GM19452 (cell line): ENCODE measurements at regions not wholly inside any gene's neighbourhood (a gene's known extent, or its start where the extent isn't known, plus 50 kb on each side); places are given as distances from the start of the nearest gene placed in this dataset.

ENCODE experiments used
- ATAC-seq: cut with Tn5 transposase; IDR thresholded peaks from one replicate; pipeline ENCODE4 v1.9.1; 2021; ENCODE audit not compliant: unreplicated experiment

DNA sequence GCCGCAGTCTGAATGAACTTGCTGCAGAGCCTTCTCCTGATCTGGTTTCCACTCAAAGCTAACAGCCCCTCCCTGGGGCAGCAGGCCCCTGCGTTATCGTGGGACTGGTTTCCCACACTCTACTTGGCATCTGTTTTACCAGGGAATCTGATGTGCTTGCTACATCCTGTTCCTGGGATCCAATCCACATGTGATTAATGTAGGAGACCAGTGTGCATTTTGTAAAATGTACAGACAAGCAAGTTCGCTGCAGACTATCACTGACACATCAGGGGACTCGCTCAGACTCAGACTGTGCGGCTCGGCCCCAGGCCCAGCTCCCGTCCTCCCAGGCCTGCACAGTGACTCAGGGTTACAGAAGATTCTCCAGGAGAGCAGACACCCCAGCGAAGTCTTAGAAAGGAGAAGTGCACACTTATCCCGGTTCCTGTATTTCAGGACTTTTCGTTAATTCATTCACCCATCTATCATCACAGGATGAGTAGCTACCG, 340.1 kb downstream of the MATN1 start:
- no peak for ATAC-seq

DNA sequence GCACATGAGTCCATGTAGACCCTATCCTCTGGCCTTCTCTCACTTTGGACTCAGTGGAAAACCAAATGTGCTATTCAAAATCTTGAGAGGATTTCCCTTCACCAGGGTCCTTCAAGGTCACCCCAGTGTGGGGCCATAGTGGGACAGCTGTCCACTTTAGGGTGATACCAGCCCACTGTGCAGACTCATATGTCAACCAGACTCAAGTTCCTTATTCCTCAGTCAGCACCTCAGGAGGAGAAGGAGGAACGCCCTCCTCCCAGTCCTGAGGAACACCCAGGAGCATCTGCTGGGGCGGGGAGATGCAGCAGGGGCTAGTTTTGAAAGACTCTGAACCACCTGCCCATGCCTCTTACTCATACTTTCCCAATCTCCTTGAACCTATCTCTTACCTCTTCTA, 340.9 kb downstream of the MATN1 start:
- no peak for ATAC-seq

DNA sequence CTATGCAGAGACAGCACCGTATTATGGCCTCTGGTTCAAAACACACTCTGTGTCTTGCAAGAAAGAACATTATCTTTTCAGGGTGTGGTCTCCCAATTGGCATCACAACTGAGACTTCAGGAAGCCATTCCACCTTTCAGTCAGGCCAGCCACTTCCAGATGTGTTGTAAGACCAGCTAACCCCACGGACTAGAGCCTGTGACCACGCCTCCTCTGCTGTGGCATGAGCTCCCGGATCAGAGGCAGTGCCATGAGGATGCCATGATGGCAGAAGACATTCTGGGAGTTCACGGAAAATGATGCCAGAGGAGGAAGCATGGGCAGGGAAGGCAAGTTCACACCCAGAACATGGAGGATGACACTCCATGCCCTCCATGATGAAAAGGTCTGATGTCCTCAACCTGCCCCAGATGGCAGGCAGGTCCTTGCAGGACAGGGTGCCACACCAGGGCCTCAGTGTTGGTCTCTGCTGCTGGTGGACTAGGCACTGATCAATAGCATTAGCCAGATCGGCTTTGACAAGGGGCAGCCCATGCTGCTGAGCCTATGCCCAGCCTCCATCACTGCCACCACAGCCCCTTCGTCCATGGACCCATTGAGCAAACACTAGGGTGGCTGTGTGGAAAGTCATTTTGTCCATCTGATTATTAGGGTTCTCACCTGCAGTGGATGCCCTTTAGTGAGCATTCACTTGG, 341.6 kb downstream of the MATN1 start:
- ATAC-seq: no peak

DNA sequence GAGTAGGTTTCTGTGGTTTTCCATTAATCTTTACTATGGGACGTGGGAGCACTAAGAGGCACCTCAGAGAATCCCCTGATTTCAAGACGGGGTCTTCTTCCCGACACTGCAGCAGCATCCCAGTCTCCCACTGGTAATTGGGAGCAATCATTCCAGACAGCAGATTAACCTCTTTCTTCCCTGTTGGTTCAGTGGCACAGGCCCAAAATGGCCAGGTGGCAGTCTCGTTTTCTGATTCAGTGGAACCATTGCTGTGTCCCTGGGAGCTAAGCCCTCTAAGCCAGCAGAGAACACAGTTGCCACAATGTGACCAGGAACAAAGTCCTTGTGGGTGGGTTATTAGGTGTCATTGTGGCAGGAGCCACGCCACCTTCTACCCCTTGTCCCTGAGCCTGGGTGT, 342.1 kb downstream of the MATN1 start:
- no peak for ATAC-seq

DNA sequence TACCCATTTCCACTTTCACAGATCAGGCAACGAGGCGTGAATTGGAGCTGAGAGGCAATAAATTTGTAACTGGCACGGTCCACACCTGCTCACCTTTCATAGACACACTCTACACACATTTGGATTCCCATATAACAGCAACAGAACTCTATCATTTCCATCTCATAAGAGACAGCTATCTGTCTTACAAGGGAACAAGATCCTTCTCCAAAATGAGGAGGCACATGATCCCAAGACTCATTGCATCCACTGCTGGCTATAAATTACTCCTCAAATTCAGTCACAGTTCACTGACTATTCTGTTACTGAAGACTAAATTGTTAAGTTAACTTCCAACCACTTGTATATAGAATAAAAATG, 342.8 kb downstream of the MATN1 start:
- ATAC-seq: no peak

DNA sequence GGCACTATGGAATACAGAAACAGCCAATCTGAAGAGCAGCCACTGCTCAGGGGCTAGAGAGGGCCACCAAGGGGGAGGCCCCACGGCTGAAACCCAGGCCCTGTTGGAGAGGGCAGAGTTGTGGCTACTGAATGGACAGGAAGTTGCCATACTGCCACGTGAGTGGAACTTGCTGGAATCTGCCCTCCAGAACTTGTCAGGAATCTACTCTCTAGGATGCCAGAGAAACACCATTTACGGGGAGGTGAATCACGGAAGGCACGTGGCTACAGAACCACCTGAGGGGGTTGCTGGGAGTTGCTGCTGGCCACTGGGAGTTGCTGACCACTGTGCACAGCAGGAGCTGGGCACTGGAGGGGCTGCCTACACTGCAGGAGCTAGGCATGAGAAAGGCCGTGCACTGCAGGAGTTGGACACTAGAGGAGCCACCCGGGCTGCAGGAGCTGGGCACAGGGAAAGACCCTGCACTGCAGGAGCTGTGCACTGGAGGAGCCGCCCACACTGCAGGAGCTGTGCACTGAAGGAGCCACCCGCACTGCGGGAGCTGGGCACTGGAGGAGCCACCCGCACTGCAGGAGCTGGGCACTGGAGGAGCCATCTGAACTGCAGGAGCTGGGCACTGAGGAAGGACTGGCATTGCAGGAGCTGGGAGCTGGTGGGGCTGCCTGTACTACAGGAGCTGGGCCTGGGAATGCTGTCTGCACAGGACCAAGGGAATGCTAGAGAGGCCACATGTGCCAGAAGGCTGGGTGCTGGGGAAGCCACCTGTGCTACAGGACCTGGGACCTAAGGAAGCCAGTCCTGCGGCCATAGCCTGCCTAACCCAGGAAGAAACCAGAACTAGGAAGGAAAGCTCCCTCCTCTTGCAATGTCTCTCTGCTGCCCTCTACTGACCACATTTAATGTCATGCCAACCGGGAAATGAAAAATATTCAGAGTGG, 343.4 kb downstream of the MATN1 start:
- ATAC-seq: no peak

DNA sequence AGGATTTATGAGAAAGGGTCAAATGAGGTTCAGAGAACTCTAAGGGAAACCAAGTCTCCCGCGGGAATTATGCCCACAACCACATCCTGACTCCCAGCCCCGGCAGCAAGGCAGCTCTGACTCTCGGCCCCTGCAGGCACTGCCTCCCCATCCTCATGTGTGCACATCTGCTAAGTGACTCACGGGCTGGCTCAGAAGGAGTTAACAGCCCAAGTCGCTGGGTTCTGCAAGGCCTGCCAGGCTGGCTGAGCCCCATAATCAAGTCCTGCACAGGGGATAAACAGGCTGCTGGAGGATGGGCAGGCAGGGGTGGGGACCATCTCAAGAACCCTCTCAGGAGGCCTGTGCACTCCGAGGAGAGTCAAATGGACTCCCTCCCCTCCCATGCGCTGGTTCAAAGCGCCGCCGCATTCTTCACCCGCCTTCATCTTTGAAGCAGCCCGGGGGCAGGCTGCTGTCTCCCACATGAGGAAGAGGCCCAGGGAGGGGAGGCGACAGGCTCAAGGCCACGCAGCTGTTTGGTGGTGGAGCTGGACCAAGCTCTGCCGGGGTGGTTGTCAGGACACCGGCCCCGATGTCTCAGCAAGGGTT, 344.3 kb downstream of the MATN1 start:
- no peak for ATAC-seq

DNA sequence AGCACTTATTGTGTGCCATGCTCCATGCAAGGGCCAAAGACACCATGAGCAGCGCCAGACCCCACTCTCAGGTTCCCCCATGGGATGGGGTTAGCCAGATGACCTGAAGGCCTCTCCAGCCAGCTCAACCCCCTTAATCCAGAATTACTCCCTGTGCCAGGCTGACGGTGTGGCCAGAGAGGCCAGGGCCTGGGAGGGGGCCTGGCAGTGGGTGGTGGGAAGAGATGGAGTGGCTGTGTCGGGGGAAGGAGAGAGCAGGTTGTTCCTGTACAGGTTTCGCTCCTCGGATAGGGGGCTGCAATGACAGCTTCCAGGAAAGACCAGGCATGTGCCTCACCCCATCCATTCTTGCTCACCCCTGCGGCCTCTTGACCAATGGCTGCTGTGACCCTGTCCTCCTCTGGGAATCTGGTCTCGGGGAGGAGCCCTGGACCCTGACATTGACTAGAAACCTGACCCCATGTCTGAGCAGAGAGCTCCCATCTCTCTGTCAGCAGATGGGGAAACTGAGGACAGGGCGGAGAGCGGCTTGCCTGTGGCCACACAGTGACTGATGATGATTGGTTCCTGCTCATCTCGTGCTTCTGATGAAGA, 345.3 kb downstream of the MATN1 start:
- ATAC-seq: no peak

DNA sequence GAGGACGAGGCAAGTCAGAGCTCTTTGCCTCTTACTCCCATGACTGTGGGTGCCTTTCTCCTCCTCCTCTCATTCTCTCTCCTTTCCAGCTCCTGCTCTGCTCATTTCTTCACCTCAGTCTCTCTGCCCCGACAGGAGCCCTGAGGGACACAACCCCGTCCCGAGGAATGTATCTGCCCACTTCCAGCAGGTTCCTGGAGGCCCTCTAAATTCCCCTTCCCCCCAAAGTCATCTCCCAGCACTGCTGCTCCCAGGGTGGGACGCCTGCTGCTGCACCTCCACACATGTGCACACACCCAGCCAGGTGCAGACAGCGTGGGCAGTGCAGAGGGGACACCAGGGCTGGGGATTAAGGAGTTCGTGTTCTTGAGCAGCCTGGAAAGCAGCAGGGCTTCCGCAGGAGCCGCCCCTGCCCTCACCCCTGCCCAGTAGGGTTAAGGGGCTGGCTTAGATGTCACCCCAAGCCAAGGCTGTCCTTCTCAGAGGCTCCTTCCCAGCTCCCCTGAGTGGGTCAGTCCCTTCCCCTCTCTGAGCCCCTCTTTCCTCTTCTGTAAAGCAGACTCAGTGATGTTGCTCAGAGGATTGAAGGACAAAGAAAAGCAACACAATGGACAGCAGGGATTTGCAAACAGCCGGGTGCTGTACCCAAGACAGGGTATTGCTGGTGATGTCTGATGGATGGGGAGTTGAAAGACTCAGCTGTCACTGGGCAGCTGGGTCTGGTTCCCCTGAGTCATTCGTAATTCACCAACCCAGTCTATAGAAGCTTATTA, 346.0 kb downstream of the MATN1 start:
- no peak for ATAC-seq

DNA sequence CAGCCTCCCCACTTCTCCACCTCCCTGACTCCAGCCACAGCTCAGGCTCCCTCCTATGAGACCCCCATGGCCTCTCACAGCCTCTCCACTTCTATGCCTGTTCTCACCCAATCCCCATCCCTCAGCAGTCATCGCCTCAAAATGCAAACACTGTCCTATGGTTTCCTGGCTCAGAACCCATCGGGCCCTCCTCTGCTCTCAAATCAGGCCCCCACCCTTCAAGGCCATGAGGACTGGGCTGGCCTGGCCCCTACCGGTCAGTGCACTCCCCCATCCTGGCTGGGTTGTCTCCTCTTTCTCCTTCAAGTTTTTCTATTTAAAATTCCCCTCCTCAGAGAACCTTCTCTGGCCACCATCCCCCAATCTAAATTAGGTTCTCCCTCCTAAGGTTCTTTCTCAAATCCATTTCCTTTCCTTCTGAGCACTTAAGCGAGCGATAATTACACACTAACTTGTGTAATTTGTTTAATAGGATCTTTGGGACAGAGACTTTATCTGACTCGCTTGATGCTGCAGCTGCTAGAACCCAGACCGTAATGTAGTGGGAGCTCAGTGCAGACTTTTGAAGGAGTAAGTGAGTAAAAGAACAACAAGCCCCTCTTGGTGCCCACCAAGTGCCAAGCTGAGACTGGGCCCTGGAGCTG, 347.2 kb downstream of the MATN1 start:
- no peak for ATAC-seq

DNA sequence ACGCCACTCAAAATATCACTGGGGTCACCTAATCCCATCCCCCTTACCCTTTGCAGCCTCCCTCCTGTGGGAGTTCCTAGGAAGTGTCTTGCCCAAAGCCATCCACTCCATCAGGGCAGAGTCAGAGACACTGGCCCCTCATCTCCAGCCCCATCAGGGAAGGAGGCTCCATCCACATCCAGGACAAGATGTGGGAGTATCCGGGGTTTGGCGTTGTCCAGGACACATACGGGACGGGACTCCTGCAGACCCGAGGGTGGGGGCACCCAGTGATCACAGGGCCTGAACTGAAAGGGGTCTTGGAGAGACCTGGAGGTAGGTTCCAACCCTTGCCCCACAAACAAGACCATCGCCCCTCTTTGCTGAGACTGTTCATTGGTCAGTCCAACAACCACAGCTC, 348.2 kb downstream of the MATN1 start:
- ATAC-seq: no peak

DNA sequence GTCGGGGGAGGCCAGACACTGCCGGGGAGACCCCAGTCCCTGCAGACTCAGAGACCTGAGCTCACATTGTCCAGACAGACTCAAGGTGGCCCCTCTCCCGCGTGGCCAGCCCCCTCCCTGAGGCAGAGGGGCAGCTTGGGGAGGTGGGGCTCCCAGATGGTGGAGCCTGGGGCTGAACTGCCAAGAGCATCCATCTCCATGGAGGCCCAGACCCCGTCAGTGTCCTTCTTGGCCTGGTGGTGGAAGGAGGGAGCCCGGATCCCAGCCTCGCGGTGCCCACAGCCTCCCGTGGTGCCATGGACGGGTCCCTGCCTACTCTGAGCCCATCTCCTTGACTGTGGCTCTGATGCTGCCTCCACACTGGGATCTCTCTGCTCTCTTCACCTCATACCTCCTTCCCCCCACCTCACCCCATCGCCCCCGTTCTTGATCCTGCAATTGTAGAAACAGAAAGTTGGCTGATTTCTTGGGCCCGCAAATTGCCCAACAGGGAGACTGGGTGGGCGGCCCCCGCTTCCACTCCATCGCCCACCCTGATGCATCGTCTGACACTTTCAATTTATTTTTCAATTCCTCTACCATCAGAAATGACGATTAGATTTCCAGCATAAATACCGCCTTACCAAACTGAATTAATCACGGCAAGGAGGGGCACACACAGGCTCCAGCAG, 348.9 kb downstream of the MATN1 start:
- no peak for ATAC-seq

DNA sequence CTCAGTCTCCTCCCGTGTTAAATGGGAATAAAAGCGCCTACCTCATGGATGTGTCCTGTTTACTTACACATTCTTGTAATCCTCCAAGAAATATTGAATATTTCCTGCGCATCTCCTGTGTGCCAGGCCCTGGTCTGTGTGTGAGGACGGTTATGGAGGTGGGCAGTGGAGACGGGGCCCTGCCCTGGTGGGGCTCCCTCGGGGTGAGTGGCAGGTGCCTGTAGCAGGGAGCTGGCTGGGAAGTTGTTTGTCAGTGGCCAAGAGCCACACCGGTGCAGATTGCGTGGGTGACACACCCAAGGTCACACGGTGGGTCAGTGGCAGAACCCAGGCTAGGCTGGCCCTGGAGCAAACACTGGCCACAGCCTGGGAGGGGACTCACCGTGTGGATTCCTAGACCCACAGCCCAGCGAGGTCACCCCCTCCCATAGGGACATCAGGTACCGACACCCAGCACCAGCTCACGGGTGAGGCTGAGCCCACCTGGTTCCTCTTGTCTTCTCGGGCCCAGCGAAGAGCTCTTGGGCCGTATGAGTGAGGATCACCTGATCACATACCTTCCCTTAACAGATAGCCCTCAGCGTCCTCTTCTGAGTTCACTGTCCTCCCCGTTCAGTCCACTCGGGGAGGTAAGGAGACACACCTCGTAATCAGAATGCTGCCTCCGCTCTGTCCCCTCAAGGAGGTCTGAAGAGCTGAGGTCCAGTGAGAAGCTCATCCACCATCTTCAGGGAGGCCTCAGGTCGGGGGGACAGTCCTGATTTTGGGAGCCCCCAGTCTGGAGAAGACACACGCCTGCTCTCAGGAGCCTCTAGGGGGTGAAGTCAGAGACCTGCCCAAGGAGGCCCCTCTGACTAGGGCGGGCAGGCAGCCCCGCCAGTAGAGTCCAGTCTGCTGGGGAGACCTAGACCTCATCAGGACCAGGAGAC, 349.6 kb downstream of the MATN1 start:
- ATAC-seq: no peak

DNA sequence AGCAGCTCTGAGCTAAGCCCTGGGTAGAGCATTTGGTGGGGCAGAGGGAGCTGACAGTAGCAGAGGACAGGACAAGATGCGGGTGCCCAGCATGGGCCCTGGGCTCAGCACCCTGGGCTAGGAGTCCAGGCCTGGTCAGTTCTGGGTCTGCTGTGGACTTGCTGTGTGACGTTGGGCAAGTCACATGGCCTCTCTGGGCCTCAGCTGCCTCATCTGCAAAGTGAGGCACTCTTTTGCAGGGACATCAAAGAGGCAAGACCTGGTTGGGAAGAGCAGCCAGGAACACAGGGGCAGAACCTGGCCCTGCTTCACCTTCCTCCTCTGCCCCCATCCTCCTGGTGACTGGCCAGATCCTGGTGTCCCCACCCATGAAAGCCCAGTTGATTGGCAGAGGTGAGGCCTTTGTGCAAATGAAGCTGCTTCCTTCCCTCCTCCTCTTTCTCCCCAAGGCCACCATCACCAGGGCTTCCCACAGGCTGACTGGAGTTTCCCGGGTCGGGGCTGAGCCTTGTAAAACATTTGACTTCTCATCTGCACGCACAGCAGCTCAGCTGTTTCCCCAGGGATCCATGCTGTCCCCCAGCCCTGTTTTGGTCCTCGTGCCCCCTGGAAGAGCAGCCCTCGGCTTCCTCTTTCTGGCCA, 350.5 kb downstream of the MATN1 start:
- no peak for ATAC-seq

DNA sequence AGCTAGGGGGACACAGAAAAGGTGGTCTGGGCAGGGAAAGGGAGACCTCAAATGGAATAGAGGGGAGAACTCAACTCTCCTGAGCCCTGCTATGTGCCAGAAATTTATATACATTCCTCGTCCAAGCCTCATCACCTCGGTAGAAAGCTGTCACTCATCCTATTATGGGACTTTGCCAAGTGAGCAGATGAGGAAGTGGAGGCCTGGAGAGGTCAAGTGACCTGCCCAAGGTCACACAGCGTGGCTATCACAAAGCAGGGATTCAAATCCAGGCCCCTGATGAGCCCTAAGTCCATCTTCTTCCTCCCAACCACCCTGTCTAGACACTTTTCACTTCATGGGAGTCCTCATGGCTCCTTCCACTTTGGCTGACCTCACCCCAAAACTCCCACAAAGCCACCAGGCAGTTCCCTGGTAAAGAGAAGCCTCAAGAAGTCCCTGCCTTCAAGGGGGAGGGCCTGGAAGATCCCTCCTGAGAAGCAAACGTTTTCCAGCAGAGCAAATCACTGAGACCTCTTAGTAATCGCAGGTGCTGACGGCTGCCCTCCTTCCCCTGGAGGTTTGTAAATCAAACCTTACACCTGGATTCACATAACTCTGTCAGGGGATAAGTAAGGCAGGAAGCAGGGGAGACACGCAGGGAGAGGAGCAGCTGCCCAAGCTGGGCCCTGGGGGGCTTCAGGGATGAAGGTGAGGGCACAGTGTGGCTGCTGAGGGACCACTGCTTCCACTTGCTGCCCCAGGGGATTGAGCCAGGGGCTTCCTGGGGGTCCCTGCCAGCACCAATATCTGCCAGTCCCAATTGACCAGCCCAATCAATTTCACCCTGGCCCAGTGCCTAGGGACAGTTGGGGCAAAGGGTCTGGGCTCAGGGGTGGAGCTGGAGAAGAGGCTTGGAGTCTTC, 351.2 kb downstream of the MATN1 start:
- ATAC-seq: no peak

DNA sequence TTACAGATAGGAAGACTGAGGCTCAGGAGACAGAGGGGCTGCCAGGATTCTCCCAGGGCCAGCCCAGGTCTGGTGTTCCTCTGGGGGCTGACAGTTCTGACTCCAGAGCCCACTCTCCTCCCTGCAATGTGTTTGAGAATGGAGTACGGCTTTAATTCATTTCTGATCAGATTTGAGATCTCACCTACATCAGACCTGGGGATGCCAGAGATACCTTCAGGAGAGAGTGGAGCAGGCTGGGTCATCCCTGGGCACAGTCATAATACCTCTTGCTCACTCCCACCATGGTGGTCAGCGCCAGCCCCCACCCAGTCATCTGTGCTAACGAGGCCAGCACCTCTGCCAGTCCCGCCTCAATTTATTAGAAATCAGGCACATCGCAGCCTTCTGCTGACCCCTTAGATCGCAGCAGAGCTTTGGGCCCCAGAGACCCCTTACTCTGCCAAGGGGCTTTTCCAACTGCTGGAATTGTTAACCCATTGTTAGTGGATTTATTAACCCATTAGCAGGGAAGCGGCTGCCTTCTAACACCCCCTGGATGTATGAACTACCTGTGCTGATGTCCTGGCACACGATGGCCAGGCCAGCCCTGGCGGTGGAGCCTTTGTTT, 352.1 kb downstream of the MATN1 start:
- no peak for ATAC-seq
